ENCODE measurements at regions not wholly inside any gene's neighbourhood (a gene's known extent, or its start where the extent isn't known, plus 50 kb on each side); places are given as distances from the start of the nearest gene placed in this dataset.
A peak's percentile ranks its signal among the peaks of the same experiment; 100 is the strongest.

- intact Hi-C loops (cut with DNase I) = no loop called here
- peaks cover 3% of the 10 kb centered on the region for H3K4me1 ChIP-seq
- ATAC-seq = no peak
- TF ChIP-seq CTCF (IDR thresholded peaks at IDR 0.05) = no peak
- H3K36me3 ChIP-seq (ENCODE audit: insufficient read depth in 1 of 2, low read depth in 1 of 2) = no peaks in the 10 kb centered on the region
- no peak overlapping the region for H3K27ac ChIP-seq
- no peak for DNase-seq
- no peaks in the 10 kb centered on the region for H3K9me3 ChIP-seq
- no peaks in the 10 kb centered on the region for H3K27me3 ChIP-seq (ENCODE audit: insufficient read depth in 3 of 3, low read length in 2 of 3)
- no peak overlapping the region for H3K4me3 ChIP-seq
Measured at GRCh38 chr9:13360188-13360587, 80.7 kb upstream of the MPDZ start.

GRCh38 chr9:13358128-13358527 lies 78.6 kb upstream of the MPDZ start:
- Histone ChIP-seq H3K4me1 (peaks cover 3% of the 10 kb centered on the region), H3K27ac (peak overlapping the region; percentile 0), H3K27me3 (ENCODE audit: insufficient read depth in 3 of 3, low read length in 2 of 3) (no peaks in the 10 kb centered on the region), H3K36me3 (ENCODE audit: insufficient read depth in 1 of 2, low read depth in 1 of 2) (no peaks in the 10 kb centered on the region), H3K9me3 (no peaks in the 10 kb centered on the region), H3K4me3 (no peak overlapping the region)
- intact Hi-C loops (cut with DNase I) = no loop called here
- ATAC-seq = peak in 1 of 4 donors; percentile 53
- no peak for DNase-seq
- TF ChIP-seq CTCF (IDR thresholded peaks at IDR 0.05) = no peak

GRCh38 chr9:13354733-13355132 lies 75.2 kb upstream of the MPDZ start:
- H3K4me3 ChIP-seq = no peak overlapping the region
- ATAC-seq (no peak), DNase-seq (no peak)
- intact Hi-C loops (cut with DNase I) = loop anchor here in 1 of 2 donors (5.0 kb wide), 2 partner anchors 1003 to 1073 kb away; no protein-coding TSS in a partner anchor
- no peak for TF ChIP-seq CTCF (IDR thresholded peaks at IDR 0.05)
- 54 to 76% (median 65%) methylated on average over 2 of the region's 2 CpGs for WGBS, 3 donors
- no peaks in the 10 kb centered on the region for H3K27me3 ChIP-seq (ENCODE audit: insufficient read depth in 3 of 3, low read length in 2 of 3)
- H3K4me1 ChIP-seq = peaks cover 3% of the 10 kb centered on the region
- H3K9me3 ChIP-seq = no peaks in the 10 kb centered on the region
- H3K36me3 ChIP-seq (ENCODE audit: insufficient read depth in 1 of 2, low read depth in 1 of 2) = no peaks in the 10 kb centered on the region
- H3K27ac ChIP-seq = no peak overlapping the region

- Histone ChIP-seq H3K4me3 (no peak overlapping the region), H3K36me3 (ENCODE audit: insufficient read depth in 1 of 2, low read depth in 1 of 2) (no peaks in the 10 kb centered on the region), H3K4me1 (no peaks in the 10 kb centered on the region), H3K9me3 (no peaks in the 10 kb centered on the region), H3K27ac (no peak overlapping the region), H3K27me3 (ENCODE audit: insufficient read depth in 3 of 3, low read length in 2 of 3) (no peaks in the 10 kb centered on the region)
- 79 to 98% (median 86%) methylated on average over 4 of the region's 4 CpGs for WGBS, 3 donors
- intact Hi-C loops (cut with DNase I) = loop anchor here in 1 of 2 donors (5.0 kb wide), 2 partner anchors 1005 to 1075 kb away; no protein-coding TSS in a partner anchor
- DNase-seq (no peak), ATAC-seq (no peak)
- no peak for TF ChIP-seq CTCF (IDR thresholded peaks at IDR 0.05)
Measured at GRCh38 chr9:13352451-13352979, 73.0 kb upstream of the MPDZ start.

- Histone ChIP-seq H3K9me3 (no peaks in the 10 kb centered on the region), H3K4me1 (no peaks in the 10 kb centered on the region), H3K27me3 (ENCODE audit: insufficient read depth in 3 of 3, low read length in 2 of 3) (no peaks in the 10 kb centered on the region), H3K36me3 (ENCODE audit: insufficient read depth in 1 of 2, low read depth in 1 of 2) (no peaks in the 10 kb centered on the region), H3K4me3 (no peak overlapping the region), H3K27ac (no peak overlapping the region)
- peak; percentile 74 for TF ChIP-seq CTCF (IDR thresholded peaks at IDR 0.05)
- intact Hi-C loops (cut with DNase I) = loop anchor here in 1 of 2 donors (5.0 kb wide), 2 partner anchors 1005 to 1075 kb away; no protein-coding TSS in a partner anchor
- WGBS, 3 donors = 5 to 8% (median 7%) methylated on average over 3 of the region's 3 CpGs
- DNase-seq = no peak
- peak in 2 of 4 donors; percentile 46 to 63 for ATAC-seq
Measured at GRCh38 chr9:13351778-13352386, 72.4 kb upstream of the MPDZ start.
